SK-N-MC (cell line): ENCODE measurements at regions not wholly inside any gene's neighbourhood (a gene's known extent, or its start where the extent isn't known, plus 50 kb on each side); places are given as distances from the start of the nearest gene placed in this dataset.

ENCODE experiments used
- EZH2 ChIP-seq: fragments of 200-600 bp; sonication (generic); IDR thresholded peaks from one replicate; pipeline ENCODE4 v1.6.1; 2017; ENCODE audit warnings: antibody characterized with exemption
- POLR2AphosphoS5 ChIP-seq: IDR thresholded peaks from 2 replicates; pipeline ENCODE4 v1.6.1; 2012; ENCODE audit warnings: mild to moderate bottlenecking, low read depth, low read length, borderline replicate concordance

DNA sequence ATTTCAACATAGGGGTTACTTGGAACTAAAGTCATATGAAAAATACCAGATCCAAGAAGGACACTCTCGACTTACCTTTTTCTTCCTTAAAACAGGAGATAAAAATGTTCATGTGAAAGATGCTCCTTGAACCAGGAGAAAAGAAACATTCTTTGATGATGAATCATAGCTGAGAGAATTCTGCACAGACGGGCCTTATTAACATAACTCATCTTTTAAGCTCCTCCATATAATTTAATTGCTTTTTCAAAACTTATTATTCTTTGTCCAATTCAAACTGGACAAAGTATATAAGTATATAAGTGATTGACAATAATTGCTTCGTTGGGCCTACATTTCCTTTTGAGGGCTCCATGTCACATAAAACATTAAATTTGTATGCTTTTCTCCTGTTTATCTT, 945.2 kb upstream of the C9orf72 start:
- TF ChIP-seq EZH2 (no peak), POLR2AphosphoS5 (no peak)
